Stomach (tissue), 8 donors: ENCODE measurements at regions not wholly inside any gene's neighbourhood (a gene's known extent, or its start where the extent isn't known, plus 50 kb on each side); places are given as distances from the start of the nearest gene placed in this dataset.

Experiments used
- DNase-seq, 2 donors: peaks; one replicate each; pipeline versions ENCODE4 v3.0.0 to v3.0.0-alpha.2; 2013 to 2019
- H3K27ac ChIP-seq, 5 donors: fragments of 200-600 bp in 4 of 5; sonication (generic) in 4 of 5; one replicate each; pipeline ENCODE4 v1.5.1; 2013 to 2019; ENCODE audit warnings: mild to moderate bottlenecking in 1 of 5, moderate library complexity in 1 of 5
- H3K27me3 ChIP-seq, 3 donors: fragments of 200-600 bp; sonication (generic); one replicate each; pipeline ENCODE4 v1.5.1; 2017 to 2019; ENCODE audit warnings: mixed run types in 1 of 3
- H3K36me3 ChIP-seq, 4 donors: fragments of 200-600 bp; sonication (generic); 1 replicate in 3 of 4; 2 replicates in 1 of 4; pipeline ENCODE4 v1.5.1; 2016 to 2019
- H3K4me1 ChIP-seq, 4 donors: fragments of 200-600 bp; sonication (generic); one replicate each; pipeline ENCODE4 v1.5.1; 2016 to 2019
- H3K4me3 ChIP-seq, 4 donors: fragments of 200-600 bp; sonication (generic) in 3 of 4; one replicate each; pipeline ENCODE4 v1.5.1; 2016 to 2019; ENCODE audit warnings: mild to moderate bottlenecking in 1 of 4
- H3K9me3 ChIP-seq, 4 donors: fragments of 200-600 bp; sonication (generic); one replicate each; pipeline ENCODE4 v1.5.1; 2016 to 2019
- CTCF ChIP-seq, 7 experiments: fragments of 450-650 bp in 4 of 7; fragments of 200-600 bp in 3 of 7; sonication (generic) in 3 of 7; IDR thresholded peaks; one replicate each; pipeline ENCODE4 v1.5.1; 2016 to 2019; ENCODE audit warnings: antibody characterized with exemption in 7 of 7, control low read depth in 2 of 7, mild to moderate bottlenecking in 1 of 7
- EP300 ChIP-seq: sonication (generic); formaldehyde crosslinking; IDR thresholded peaks from one replicate; pipeline ENCODE4 v1.6.1; 2017; ENCODE audit warnings: antibody characterized with exemption
- POLR2A ChIP-seq, 4 donors: fragments of 450-650 bp; IDR thresholded peaks; one replicate each; pipeline ENCODE4 v1.6.1; 2016; ENCODE audit warnings: antibody characterized with exemption in 4 of 4, control low read depth in 2 of 4, mild to moderate bottlenecking in 1 of 4, moderate library complexity in 1 of 4
- POLR2AphosphoS5 ChIP-seq, 3 donors: sonication (generic); formaldehyde crosslinking; IDR thresholded peaks; one replicate each; pipeline ENCODE4 v1.6.1; 2016; ENCODE audit warnings: antibody characterized with exemption in 3 of 3
- WGBS, 5 donors: extraction: QIAGEN DNeasy Blood & Tissue Kit in 3 of 5; methylation state at CpG; one replicate each; pipeline versions ENCODE4 v1.1.5 to v1.1.7; 2013 to 2018; 5-methylcytosine and 5-hydroxymethylcytosine counted together
- intact Hi-C: fragments of 100-400 bp; cut with DNase I; formaldehyde crosslinking; loops from one replicate; pipeline ENCODE4 v1.15.1; 2023; ENCODE audit warnings: low total_unique reads
- donor health status: healthy with polysubstance abuse.
- donor health status: Bipolar disorder and iron deficiency.
- donor health status: healthy.

- H3K27ac ChIP-seq: no peak overlapping the region
These were observed 117.1 kb upstream of the SPTLC3 start for GRCh38 chr20:12891643-12892042.

GRCh38 chr20:12893019-12893418, 115.8 kb upstream of the SPTLC3 start:
- Histone ChIP-seq H3K9me3 (no peaks in the 10 kb centered on the region), H3K4me3 (no peak overlapping the region), H3K36me3 (no peaks in the 10 kb centered on the region), H3K27ac (no peak overlapping the region), H3K4me1 (no peaks in the 10 kb centered on the region), H3K27me3 (no peaks in the 10 kb centered on the region)
- DNase-seq: no peak
- TF ChIP-seq CTCF (IDR thresholded peaks at IDR 0.05) (no peak), POLR2A (IDR thresholded peaks at IDR 0.05) (no peak), EP300 (no peak), POLR2AphosphoS5 (IDR thresholded peaks at IDR 0.05) (no peak)
- intact Hi-C loops: no loop called here
- WGBS, 5 donors: 55 to 65% (median 58%) methylated on average over 5 of the region's 5 CpGs

More at GRCh38 chr20:12891643-12892042, 117.1 kb upstream of the SPTLC3 start:
- H3K36me3 ChIP-seq: no peaks in the 10 kb centered on the region
- no peaks in the 10 kb centered on the region for H3K9me3 ChIP-seq
- WGBS, 5 donors: 56 to 88% (median 83%) methylated on average over 1 to 3 of the region's 3 CpGs
- intact Hi-C loops: no loop called here
- no peaks in the 10 kb centered on the region for H3K27me3 ChIP-seq
- H3K4me1 ChIP-seq: no peaks in the 10 kb centered on the region
- no peak for TF ChIP-seq POLR2A (IDR thresholded peaks at IDR 0.05)
- TF ChIP-seq EP300: no peak
- no peak for TF ChIP-seq CTCF (IDR thresholded peaks at IDR 0.05)
- no peak for TF ChIP-seq POLR2AphosphoS5 (IDR thresholded peaks at IDR 0.05)
- DNase-seq: no peak
- H3K4me3 ChIP-seq: no peak overlapping the region

- no peaks in the 10 kb centered on the region for H3K36me3 ChIP-seq
- WGBS, 5 donors: 54 to 73% (median 65%) methylated on average over 6 of the region's 6 CpGs
- no peaks in the 10 kb centered on the region for H3K27me3 ChIP-seq
- H3K9me3 ChIP-seq: no peaks in the 10 kb centered on the region
- no peak overlapping the region for H3K4me3 ChIP-seq
- TF ChIP-seq POLR2A (IDR thresholded peaks at IDR 0.05) (no peak), EP300 (no peak), POLR2AphosphoS5 (IDR thresholded peaks at IDR 0.05) (no peak), CTCF (IDR thresholded peaks at IDR 0.05) (no peak)
- intact Hi-C loops: no loop called here
- no peak for DNase-seq
- no peak overlapping the region for H3K27ac ChIP-seq
- no peaks in the 10 kb centered on the region for H3K4me1 ChIP-seq
These were observed 115.1 kb upstream of the SPTLC3 start for GRCh38 chr20:12893653-12894052.

GRCh38 chr20:12894089-12894488, 114.7 kb upstream of the SPTLC3 start:
- DNase-seq: no peak
- WGBS, 5 donors: 75 to 83% (median 82%) methylated on average over 7 of the region's 7 CpGs
- H3K9me3 ChIP-seq: no peaks in the 10 kb centered on the region
- no peaks in the 10 kb centered on the region for H3K27me3 ChIP-seq
- no peak overlapping the region for H3K27ac ChIP-seq
- H3K4me1 ChIP-seq: no peaks in the 10 kb centered on the region
- no peaks in the 10 kb centered on the region for H3K36me3 ChIP-seq
- TF ChIP-seq EP300: no peak
- intact Hi-C loops: no loop called here
- no peak overlapping the region for H3K4me3 ChIP-seq

GRCh38 chr20:12896180-12896579, 112.6 kb upstream of the SPTLC3 start:
- 92 to 99% (median 98%) methylated on average over 2 of the region's 2 CpGs for WGBS, 5 donors
- no peaks in the 10 kb centered on the region for H3K36me3 ChIP-seq
- H3K27ac ChIP-seq: no peak overlapping the region
- no peaks in the 10 kb centered on the region for H3K9me3 ChIP-seq
- no peaks in the 10 kb centered on the region for H3K4me1 ChIP-seq
- DNase-seq: no peak
- TF ChIP-seq CTCF (IDR thresholded peaks at IDR 0.05) (no peak), POLR2A (IDR thresholded peaks at IDR 0.05) (no peak), POLR2AphosphoS5 (IDR thresholded peaks at IDR 0.05) (no peak), EP300 (no peak)
- no peaks in the 10 kb centered on the region for H3K27me3 ChIP-seq
- intact Hi-C loops: no loop called here
- no peak overlapping the region for H3K4me3 ChIP-seq
